ENCODE measurements at regions not wholly inside any gene's neighbourhood (a gene's known extent, or its start where the extent isn't known, plus 50 kb on each side); places are given as distances from the start of the nearest gene placed in this dataset.

DNA sequence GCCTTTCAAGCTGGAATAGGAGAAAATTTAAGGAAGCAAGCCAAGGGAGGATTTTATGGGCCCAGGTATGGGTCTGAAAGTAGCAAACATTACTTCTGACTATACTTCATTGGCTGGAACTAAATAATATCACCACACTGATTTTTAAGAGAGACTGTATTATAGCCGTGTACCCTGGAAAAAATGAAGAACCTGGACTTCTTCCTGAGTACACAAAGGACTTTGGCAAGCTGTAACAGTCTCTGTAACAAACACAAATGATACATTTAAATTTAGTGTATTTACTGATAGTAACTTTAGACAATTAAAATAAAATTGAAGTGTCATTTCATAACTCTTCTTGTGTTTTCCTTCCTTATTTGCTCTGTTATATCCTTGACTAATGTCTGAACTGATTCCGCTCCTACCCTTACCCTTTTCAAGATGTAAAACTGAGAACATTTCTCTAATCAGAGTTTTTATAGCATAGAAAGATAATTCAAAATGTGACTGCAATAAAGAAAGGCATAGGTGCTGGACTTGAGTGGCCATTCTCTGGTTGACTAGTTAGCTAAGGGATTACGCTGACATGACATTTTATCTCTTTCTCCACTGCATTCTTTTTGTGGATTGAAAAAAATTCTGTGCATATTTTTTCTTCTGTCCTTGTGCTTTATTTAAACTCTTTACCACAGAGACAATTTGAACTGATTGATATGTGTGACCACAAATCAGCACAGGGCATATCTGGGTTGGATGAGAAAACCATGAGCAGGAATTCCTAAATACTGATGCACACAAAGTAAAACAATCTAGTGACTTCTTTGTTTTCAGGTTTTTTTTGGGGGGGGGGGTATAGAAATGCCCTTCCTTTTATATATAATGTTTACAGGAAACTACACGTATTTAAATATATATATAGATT, 349.7 kb downstream of the MDFIC start:
- Mint-ChIP-seq H3K4me1 (ENCODE audit: insufficient read depth, unreplicated experiment) (no peaks in the 10 kb centered on the region), H3K27me3 (ENCODE audit: insufficient read depth, unreplicated experiment) (peaks cover 24% of the 10 kb centered on the region), H3K4me3 (ENCODE audit: unreplicated experiment) (no peak overlapping the region), H3K36me3 (ENCODE audit: insufficient read depth, unreplicated experiment) (no peaks in the 10 kb centered on the region), H3K9me3 (ENCODE audit: unreplicated experiment) (no peaks in the 10 kb centered on the region), H3K27ac (ENCODE audit: low read depth, unreplicated experiment) (no peak overlapping the region)
- ChIA-PET POLR2A (no interaction called here), CTCF (interaction anchor here (1.3 kb wide), 1 partner anchor 406 kb away, joined by 3 read pairs; no protein-coding TSS in a partner anchor)
- TF ChIP-seq, protein P1, sequence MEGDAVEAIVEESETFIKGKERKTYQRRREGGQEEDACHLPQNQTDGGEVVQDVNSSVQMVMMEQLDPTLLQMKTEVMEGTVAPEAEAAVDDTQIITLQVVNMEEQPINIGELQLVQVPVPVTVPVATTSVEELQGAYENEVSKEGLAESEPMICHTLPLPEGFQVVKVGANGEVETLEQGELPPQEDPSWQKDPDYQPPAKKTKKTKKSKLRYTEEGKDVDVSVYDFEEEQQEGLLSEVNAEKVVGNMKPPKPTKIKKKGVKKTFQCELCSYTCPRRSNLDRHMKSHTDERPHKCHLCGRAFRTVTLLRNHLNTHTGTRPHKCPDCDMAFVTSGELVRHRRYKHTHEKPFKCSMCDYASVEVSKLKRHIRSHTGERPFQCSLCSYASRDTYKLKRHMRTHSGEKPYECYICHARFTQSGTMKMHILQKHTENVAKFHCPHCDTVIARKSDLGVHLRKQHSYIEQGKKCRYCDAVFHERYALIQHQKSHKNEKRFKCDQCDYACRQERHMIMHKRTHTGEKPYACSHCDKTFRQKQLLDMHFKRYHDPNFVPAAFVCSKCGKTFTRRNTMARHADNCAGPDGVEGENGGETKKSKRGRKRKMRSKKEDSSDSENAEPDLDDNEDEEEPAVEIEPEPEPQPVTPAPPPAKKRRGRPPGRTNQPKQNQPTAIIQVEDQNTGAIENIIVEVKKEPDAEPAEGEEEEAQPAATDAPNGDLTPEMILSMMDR (IDR thresholded peaks at IDR 0.05; ENCODE audit: unreplicated experiment) = no peak
- BruUV-seq (replicated peaks) = no TSS peak
- intact Hi-C loops (cut with micrococcal nuclease) = no loop called here
- DNase-seq (ENCODE audit: unreplicated experiment) = no peak

DNA sequence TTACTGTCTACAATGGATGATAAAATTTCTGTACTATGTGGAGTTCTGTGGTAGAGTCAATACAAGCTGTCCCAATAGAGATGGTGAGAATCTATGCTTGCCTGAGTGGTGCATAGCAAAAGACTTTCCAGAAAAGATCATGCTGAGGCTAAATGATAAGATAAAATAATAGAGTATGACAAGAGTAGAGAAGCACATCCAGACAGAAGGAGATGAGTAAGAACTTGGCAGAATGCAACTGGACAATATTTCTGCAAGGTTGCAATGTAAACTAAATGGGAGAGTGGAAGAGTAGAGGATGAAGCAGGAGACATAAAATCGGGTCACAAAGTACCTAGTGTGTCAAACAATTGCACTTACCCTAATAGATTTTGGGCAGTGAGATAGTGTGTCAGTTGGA, 347.6 kb downstream of the MDFIC start:
- no peak overlapping the region for H3K4me3 Mint-ChIP-seq (ENCODE audit: unreplicated experiment)
- TF ChIP-seq, protein P1 (IDR thresholded peaks at IDR 0.05; ENCODE audit: unreplicated experiment) = no peak
- ChIA-PET CTCF (no interaction called here), POLR2A (no interaction called here)
- peaks cover 45% of the 10 kb centered on the region for H3K27me3 Mint-ChIP-seq (ENCODE audit: insufficient read depth, unreplicated experiment)
- no peak overlapping the region for H3K27ac Mint-ChIP-seq (ENCODE audit: low read depth, unreplicated experiment)
- intact Hi-C loops (cut with micrococcal nuclease) = no loop called here
- no TSS peak for BruUV-seq (replicated peaks)
- no peaks in the 10 kb centered on the region for H3K36me3 Mint-ChIP-seq (ENCODE audit: insufficient read depth, unreplicated experiment)
- no peaks in the 10 kb centered on the region for H3K4me1 Mint-ChIP-seq (ENCODE audit: insufficient read depth, unreplicated experiment)
- no peaks in the 10 kb centered on the region for H3K9me3 Mint-ChIP-seq (ENCODE audit: unreplicated experiment)
- DNase-seq (ENCODE audit: unreplicated experiment) = no peak

DNA sequence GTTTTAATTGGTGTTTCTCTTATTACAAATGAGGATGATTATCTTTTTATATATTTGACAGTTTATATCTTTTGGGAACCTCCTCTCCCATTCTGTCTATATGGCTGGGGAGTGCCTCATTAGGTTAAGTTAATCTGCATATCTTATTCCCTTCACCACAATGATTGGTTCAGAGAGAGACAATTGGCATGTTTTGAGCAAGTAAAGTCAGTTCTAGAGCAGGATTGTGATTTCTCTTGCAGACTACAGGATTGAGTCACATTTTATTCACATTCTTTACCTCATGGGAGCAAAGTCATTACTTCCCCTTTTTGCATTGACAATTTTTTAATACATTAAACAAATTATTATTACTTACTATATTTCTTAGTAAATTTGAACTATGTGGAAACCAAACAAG, 345.6 kb downstream of the MDFIC start:
- BruUV-seq (replicated peaks) = no TSS peak
- intact Hi-C loops (cut with micrococcal nuclease) = no loop called here
- no peaks in the 10 kb centered on the region for H3K9me3 Mint-ChIP-seq (ENCODE audit: unreplicated experiment)
- H3K4me3 Mint-ChIP-seq (ENCODE audit: unreplicated experiment) = no peak overlapping the region
- H3K27me3 Mint-ChIP-seq (ENCODE audit: insufficient read depth, unreplicated experiment) = peaks cover 51% of the 10 kb centered on the region
- no peak for DNase-seq (ENCODE audit: unreplicated experiment)
- ChIA-PET CTCF (no interaction called here), POLR2A (no interaction called here)
- TF ChIP-seq, protein P1 (IDR thresholded peaks at IDR 0.05; ENCODE audit: unreplicated experiment) = no peak
- no peak overlapping the region for H3K27ac Mint-ChIP-seq (ENCODE audit: low read depth, unreplicated experiment)
- H3K36me3 Mint-ChIP-seq (ENCODE audit: insufficient read depth, unreplicated experiment) = no peaks in the 10 kb centered on the region
- no peaks in the 10 kb centered on the region for H3K4me1 Mint-ChIP-seq (ENCODE audit: insufficient read depth, unreplicated experiment)

DNA sequence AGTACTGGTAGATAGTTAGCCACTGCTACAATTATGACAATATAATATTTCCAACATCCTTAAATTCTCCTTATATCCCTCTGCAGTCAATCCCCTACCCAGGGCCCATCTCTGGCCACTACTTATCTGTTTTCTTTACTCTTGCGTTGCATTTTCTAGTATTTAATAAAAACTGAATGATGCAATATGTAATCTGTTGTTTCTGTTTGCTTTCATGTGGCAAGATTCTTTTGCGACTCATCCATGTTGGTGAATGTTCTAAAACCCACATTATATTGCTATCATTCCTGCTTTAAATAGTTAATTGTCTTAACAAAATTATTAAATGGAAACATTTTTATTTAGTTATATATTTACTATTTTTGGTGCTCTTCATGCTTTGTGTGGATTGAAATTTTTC, 338.5 kb downstream of the MDFIC start:
- H3K36me3 Mint-ChIP-seq (ENCODE audit: insufficient read depth, unreplicated experiment) = no peaks in the 10 kb centered on the region
- intact Hi-C loops (cut with micrococcal nuclease) = no loop called here
- H3K27me3 Mint-ChIP-seq (ENCODE audit: insufficient read depth, unreplicated experiment) = peaks cover 46% of the 10 kb centered on the region
- ChIA-PET POLR2A (no interaction called here), CTCF (no interaction called here)
- no peak overlapping the region for H3K4me3 Mint-ChIP-seq (ENCODE audit: unreplicated experiment)
- DNase-seq (ENCODE audit: unreplicated experiment) = no peak
- no TSS peak for BruUV-seq (replicated peaks)
- H3K27ac Mint-ChIP-seq (ENCODE audit: low read depth, unreplicated experiment) = no peak overlapping the region
- no peaks in the 10 kb centered on the region for H3K9me3 Mint-ChIP-seq (ENCODE audit: unreplicated experiment)
- peaks cover 5% of the 10 kb centered on the region for H3K4me1 Mint-ChIP-seq (ENCODE audit: insufficient read depth, unreplicated experiment)
- TF ChIP-seq, protein P1 (IDR thresholded peaks at IDR 0.05; ENCODE audit: unreplicated experiment) = no peak
